ENCODE measurements at regions not wholly inside any gene's neighbourhood (a gene's known extent, or its start where the extent isn't known, plus 50 kb on each side); places are given as distances from the start of the nearest gene placed in this dataset.

GRCh38 chr2:173666171-173666888, 298.8 kb downstream of the SP3 start:
- TF ChIP-seq CTCF (IDR thresholded peaks at IDR 0.05; ENCODE audit: insufficient read depth, low read length) (no peak), POLR2AphosphoS5 (IDR thresholded peaks at IDR 0.05; ENCODE audit: low read depth) (no peak), REST (IDR thresholded peaks at IDR 0.05; ENCODE audit: insufficient replicate concordance, low read depth) (no peak), SPI1 (IDR thresholded peaks at IDR 0.05; ENCODE audit: borderline replicate concordance, low read depth) (no peak)
